ENCODE measurements at regions not wholly inside any gene's neighbourhood (a gene's known extent, or its start where the extent isn't known, plus 50 kb on each side); places are given as distances from the start of the nearest gene placed in this dataset.
"Not testable (repeated sequence)": the region's sequence is repeated elsewhere in the genome, so short reads cannot be mapped to it uniquely, and the experiment has no call there.

DNA sequence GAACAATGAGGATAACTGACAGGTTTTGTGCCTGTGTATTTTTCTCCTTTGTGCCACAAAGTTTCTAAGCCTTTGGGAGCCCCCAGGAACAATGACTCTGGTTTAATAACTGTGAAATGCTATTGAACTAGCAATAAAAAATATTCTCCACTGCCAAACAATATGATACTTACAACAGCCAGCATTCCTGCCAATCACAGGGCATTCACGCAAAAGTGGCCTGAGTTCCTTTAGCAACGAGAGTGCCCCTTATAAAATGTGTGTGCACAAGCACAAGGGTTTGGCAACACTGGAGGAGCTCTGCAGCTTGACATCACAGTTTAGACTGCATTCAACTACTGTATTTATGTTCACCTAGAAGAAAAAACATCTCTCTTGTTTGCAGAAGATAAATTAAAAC, 412.9 kb upstream of the NFE2L3 start:
- H3K79me2 ChIP-seq (ENCODE audit: control insufficient read depth, insufficient read depth, low read length): no peaks in the 10 kb centered on the region
- no peak overlapping the region for H4K5ac ChIP-seq (ENCODE audit: low read length)
- no peak overlapping the region for H2BK5ac ChIP-seq (ENCODE audit: low read length)
- no peak for DNase-seq
- H3K27ac ChIP-seq (ENCODE audit: low read depth, low read length): no peak overlapping the region
- H3K4me1 ChIP-seq (ENCODE audit: control insufficient read depth, low read depth, low read length): no peaks in the 10 kb centered on the region
- no peak overlapping the region for H3K23ac ChIP-seq (ENCODE audit: low read length)
- H3K4me2 ChIP-seq (ENCODE audit: low read length): no peak overlapping the region
- no peak overlapping the region for H3K56ac ChIP-seq (ENCODE audit: low read length)
- no peak overlapping the region for H2BK120ac ChIP-seq (ENCODE audit: low read depth, low read length)
- no peak overlapping the region for H3K9ac ChIP-seq (ENCODE audit: low read length)
- no peak overlapping the region for H2AK5ac ChIP-seq (ENCODE audit: low read length)
- no peak overlapping the region for H2BK15ac ChIP-seq (replicated peaks; ENCODE audit: low read depth)
- no peaks in the 10 kb centered on the region for H3K36me3 ChIP-seq (ENCODE audit: control insufficient read depth, insufficient read depth, low read length)
- WGBS (ENCODE audit: extremely low coverage, insufficient coverage, low lambda C conversion rate): no CpG with 5 or more reads among the region's 2 CpGs
- H3K4me3 ChIP-seq (ENCODE audit: low read length): no peak overlapping the region
- H3K4ac ChIP-seq (ENCODE audit: low read depth, low read length): no peak overlapping the region
- no peaks in the 10 kb centered on the region for H3K79me1 ChIP-seq (ENCODE audit: low read length)
- H3K18ac ChIP-seq (ENCODE audit: low read length): no peak overlapping the region
- H4K8ac ChIP-seq (ENCODE audit: low read depth, low read length): no peak overlapping the region
- no peaks in the 10 kb centered on the region for H3K27me3 ChIP-seq (ENCODE audit: insufficient read depth, low read length, poor library complexity)

DNA sequence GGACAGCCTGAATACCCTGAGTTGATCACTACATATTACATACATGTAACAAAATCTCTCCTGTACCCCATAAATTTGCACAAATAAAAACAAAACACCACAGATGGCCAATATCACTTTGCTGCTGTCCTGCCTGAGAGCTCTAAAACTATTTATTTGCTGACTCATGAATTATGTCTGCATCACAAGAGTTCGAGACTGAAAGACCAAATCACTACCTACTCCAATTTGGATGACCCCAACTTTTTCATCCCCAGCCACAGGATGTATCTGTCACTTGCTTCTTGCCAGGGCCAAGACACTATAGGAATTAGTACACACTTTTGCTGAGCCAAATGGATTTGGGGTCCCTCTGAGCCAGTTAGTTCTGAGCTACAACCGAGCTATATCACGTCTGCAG, 409.7 kb upstream of the NFE2L3 start:
- H3K79me1 ChIP-seq (ENCODE audit: low read length): no peaks in the 10 kb centered on the region
- no peak overlapping the region for H3K18ac ChIP-seq (ENCODE audit: low read length)
- no peak overlapping the region for H2AK5ac ChIP-seq (ENCODE audit: low read length)
- H3K4me3 ChIP-seq (ENCODE audit: low read length): no peak overlapping the region
- H3K9ac ChIP-seq (ENCODE audit: low read length): no peak overlapping the region
- H2BK120ac ChIP-seq (ENCODE audit: low read depth, low read length): no peak overlapping the region
- no peak overlapping the region for H4K8ac ChIP-seq (ENCODE audit: low read depth, low read length)
- no peak overlapping the region for H2BK15ac ChIP-seq (replicated peaks; ENCODE audit: low read depth)
- H4K5ac ChIP-seq (ENCODE audit: low read length): no peak overlapping the region
- no peak overlapping the region for H3K56ac ChIP-seq (ENCODE audit: low read length)
- H3K27me3 ChIP-seq (ENCODE audit: insufficient read depth, low read length, poor library complexity): no peaks in the 10 kb centered on the region
- H3K4me2 ChIP-seq (ENCODE audit: low read length): no peak overlapping the region
- no peak for DNase-seq
- no peaks in the 10 kb centered on the region for H3K4me1 ChIP-seq (ENCODE audit: control insufficient read depth, low read depth, low read length)
- H3K36me3 ChIP-seq (ENCODE audit: control insufficient read depth, insufficient read depth, low read length): no peaks in the 10 kb centered on the region
- no peak overlapping the region for H3K4ac ChIP-seq (ENCODE audit: low read depth, low read length)
- no peak overlapping the region for H3K27ac ChIP-seq (ENCODE audit: low read depth, low read length)
- no peaks in the 10 kb centered on the region for H3K79me2 ChIP-seq (ENCODE audit: control insufficient read depth, insufficient read depth, low read length)
- H3K23ac ChIP-seq (ENCODE audit: low read length): no peak overlapping the region
- WGBS (ENCODE audit: extremely low coverage, insufficient coverage, low lambda C conversion rate): no CpG with 5 or more reads among the region's 3 CpGs
- H2BK5ac ChIP-seq (ENCODE audit: low read length): no peak overlapping the region

DNA sequence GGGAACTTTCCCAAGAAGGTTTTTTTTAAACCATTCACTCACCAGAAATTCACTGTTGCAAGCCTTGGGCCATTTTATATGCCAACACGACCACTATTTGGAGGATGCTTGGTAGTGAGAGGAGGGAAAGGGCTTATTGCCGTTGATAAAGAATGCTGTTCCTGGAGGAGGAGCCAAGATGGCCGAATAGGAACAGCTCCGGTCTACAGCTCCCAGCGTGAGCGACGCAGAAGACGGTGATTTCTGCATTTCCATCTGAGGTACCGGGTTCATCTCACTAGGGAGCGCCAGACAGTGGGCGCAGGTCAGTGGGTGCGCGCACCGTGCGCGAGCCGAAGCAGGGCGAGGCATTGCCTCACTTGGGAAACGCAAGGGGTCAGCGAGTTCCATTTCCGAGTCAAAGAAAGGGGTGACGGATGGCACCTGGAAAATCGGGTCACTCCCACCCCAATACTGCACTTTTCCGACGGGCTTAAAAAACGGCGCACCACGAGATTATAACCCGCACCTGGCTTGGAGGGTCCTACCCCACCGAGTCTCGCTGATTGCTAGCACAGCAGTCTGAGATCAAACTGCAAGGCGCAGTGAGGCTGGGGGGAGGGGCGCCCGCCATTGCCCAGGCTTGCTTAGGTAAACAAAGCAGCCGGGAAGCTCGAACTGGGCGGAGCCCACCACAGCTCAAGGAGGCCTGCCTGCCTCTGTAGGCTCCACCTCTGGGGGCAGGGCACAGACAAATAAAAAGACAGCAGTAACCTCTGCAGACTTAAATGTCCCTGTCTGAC, 408.1 kb upstream of the NFE2L3 start:
- not testable (repeated sequence) for H3K23ac ChIP-seq (ENCODE audit: low read length); H2AK5ac ChIP-seq (ENCODE audit: low read length)

DNA sequence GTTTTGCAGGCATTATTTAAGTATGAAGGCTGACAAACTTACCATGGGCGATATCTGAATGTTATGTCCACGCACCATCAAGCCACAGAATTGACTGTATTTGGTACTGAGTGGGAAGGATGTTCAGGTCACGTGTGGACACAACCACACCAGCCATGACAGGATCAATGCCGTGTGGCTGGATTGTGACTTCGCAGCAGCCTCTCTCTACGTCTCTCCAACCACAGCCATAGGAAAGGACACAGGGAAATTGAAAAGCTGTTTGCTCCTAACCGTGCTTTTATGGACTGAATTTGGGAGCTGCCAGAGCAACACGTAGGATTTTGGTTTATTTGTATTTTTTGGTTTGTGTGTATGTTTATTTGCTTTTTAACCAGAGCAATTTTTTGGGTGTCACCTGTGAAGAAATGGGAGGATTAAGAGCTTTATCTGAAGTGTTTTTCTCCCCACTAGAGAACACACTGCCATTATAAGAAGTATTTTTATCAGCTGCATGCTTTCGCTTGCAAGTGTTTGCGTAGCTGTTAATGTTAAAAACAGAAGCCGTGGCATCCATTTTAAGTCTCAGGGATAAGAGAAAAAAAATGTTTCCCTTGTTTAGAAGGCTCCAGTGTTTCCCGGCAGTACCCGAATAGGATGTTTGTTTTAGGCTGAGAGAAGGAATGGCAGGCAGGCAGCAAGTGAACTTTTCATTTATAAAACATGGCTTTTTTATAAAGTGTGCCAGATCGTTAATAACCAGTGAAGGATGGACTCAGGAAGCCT, 401.1 kb upstream of the NFE2L3 start:
- H3K4me3 ChIP-seq (ENCODE audit: low read length): no peak overlapping the region
- WGBS (ENCODE audit: extremely low coverage, insufficient coverage, low lambda C conversion rate): no CpG with 5 or more reads among the region's 14 CpGs
- H3K27me3 ChIP-seq (ENCODE audit: insufficient read depth, low read length, poor library complexity): no peaks in the 10 kb centered on the region
- H3K23ac ChIP-seq (ENCODE audit: low read length): no peak overlapping the region
- H3K4ac ChIP-seq (ENCODE audit: low read depth, low read length): no peak overlapping the region
- no peak for DNase-seq
- no peak overlapping the region for H3K56ac ChIP-seq (ENCODE audit: low read length)
- H3K79me1 ChIP-seq (ENCODE audit: low read length): no peaks in the 10 kb centered on the region
- H4K5ac ChIP-seq (ENCODE audit: low read length): no peak overlapping the region
- no peak overlapping the region for H3K9ac ChIP-seq (ENCODE audit: low read length)
- H3K4me1 ChIP-seq (ENCODE audit: control insufficient read depth, low read depth, low read length): peaks cover 3% of the 10 kb centered on the region
- no peak overlapping the region for H2BK120ac ChIP-seq (ENCODE audit: low read depth, low read length)
- no peak overlapping the region for H2BK15ac ChIP-seq (replicated peaks; ENCODE audit: low read depth)
- no peak overlapping the region for H3K18ac ChIP-seq (ENCODE audit: low read length)
- H2BK5ac ChIP-seq (ENCODE audit: low read length): no peak overlapping the region
- H2AK5ac ChIP-seq (ENCODE audit: low read length): no peak overlapping the region
- H3K36me3 ChIP-seq (ENCODE audit: control insufficient read depth, insufficient read depth, low read length): no peaks in the 10 kb centered on the region
- no peaks in the 10 kb centered on the region for H3K79me2 ChIP-seq (ENCODE audit: control insufficient read depth, insufficient read depth, low read length)
- H4K8ac ChIP-seq (ENCODE audit: low read depth, low read length): no peak overlapping the region
- H3K27ac ChIP-seq (ENCODE audit: low read depth, low read length): no peak overlapping the region
- no peak overlapping the region for H3K4me2 ChIP-seq (ENCODE audit: low read length)

More for the DNA sequence above, 408.1 kb upstream of the NFE2L3 start:
- DNase-seq; H4K5ac ChIP-seq (ENCODE audit: low read length); H3K27me3 ChIP-seq (ENCODE audit: insufficient read depth, low read length, poor library complexity); H3K18ac ChIP-seq (ENCODE audit: low read length); H3K27ac ChIP-seq (ENCODE audit: low read depth, low read length); H3K79me1 ChIP-seq (ENCODE audit: low read length); H3K4me1 ChIP-seq (ENCODE audit: control insufficient read depth, low read depth, low read length); H3K4me2 ChIP-seq (ENCODE audit: low read length); H3K79me2 ChIP-seq (ENCODE audit: control insufficient read depth, insufficient read depth, low read length); H2BK15ac ChIP-seq (replicated peaks; ENCODE audit: low read depth); H3K36me3 ChIP-seq (ENCODE audit: control insufficient read depth, insufficient read depth, low read length); H2BK5ac ChIP-seq (ENCODE audit: low read length); H3K56ac ChIP-seq (ENCODE audit: low read length); H3K4ac ChIP-seq (ENCODE audit: low read depth, low read length); H2BK120ac ChIP-seq (ENCODE audit: low read depth, low read length); H4K8ac ChIP-seq (ENCODE audit: low read depth, low read length); H3K9ac ChIP-seq (ENCODE audit: low read length); H3K4me3 ChIP-seq (ENCODE audit: low read length): not testable (repeated sequence)
- no CpG with 5 or more reads among the region's 37 CpGs for WGBS (ENCODE audit: extremely low coverage, insufficient coverage, low lambda C conversion rate)

DNA sequence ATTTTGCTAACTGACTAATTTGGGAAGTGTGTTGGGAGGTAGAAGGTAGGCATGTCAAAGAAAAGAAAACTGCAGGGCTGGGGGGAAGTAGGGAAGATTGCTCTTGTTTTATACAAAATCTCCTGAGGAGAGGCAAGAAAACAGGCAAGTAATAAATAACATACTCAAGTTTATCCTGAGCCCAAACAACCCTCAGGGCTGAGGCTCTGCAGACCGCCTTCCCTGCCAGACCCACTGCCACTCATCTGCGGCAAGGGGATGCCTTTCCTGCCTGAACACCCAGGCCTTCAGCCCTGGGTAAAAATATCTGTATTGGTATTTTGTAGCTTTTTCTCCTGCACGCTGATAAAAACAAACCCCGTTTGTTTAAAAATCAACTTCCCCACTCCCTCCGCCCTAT, 399.8 kb upstream of the NFE2L3 start:
- Histone ChIP-seq H3K4me1 (ENCODE audit: control insufficient read depth, low read depth, low read length) (peaks cover 3% of the 10 kb centered on the region), H4K5ac (ENCODE audit: low read length) (no peak overlapping the region), H2AK5ac (ENCODE audit: low read length) (no peak overlapping the region), H3K27ac (ENCODE audit: low read depth, low read length) (no peak overlapping the region), H3K23ac (ENCODE audit: low read length) (no peak overlapping the region), H3K36me3 (ENCODE audit: control insufficient read depth, insufficient read depth, low read length) (no peaks in the 10 kb centered on the region), H3K79me2 (ENCODE audit: control insufficient read depth, insufficient read depth, low read length) (no peaks in the 10 kb centered on the region), H3K18ac (ENCODE audit: low read length) (peak overlapping the region; percentile 14), H2BK5ac (ENCODE audit: low read length) (no peak overlapping the region), H2BK15ac (replicated peaks; ENCODE audit: low read depth) (no peak overlapping the region), H4K8ac (ENCODE audit: low read depth, low read length) (peak overlapping the region; percentile 56), H3K9ac (ENCODE audit: low read length) (no peak overlapping the region), H3K4me3 (ENCODE audit: low read length) (no peak overlapping the region), H3K27me3 (ENCODE audit: insufficient read depth, low read length, poor library complexity) (no peaks in the 10 kb centered on the region), H3K4ac (ENCODE audit: low read depth, low read length) (no peak overlapping the region), H3K79me1 (ENCODE audit: low read length) (no peaks in the 10 kb centered on the region), H3K4me2 (ENCODE audit: low read length) (no peak overlapping the region), H3K56ac (ENCODE audit: low read length) (no peak overlapping the region), H2BK120ac (ENCODE audit: low read depth, low read length) (no peak overlapping the region)
- WGBS (ENCODE audit: extremely low coverage, insufficient coverage, low lambda C conversion rate): 100% methylated on average over 2 of the region's 5 CpGs
- no peak for DNase-seq
